Spleen (tissue), 11 donors: ENCODE measurements at regions not wholly inside any gene's neighbourhood (a gene's known extent, or its start where the extent isn't known, plus 50 kb on each side); places are given as distances from the start of the nearest gene placed in this dataset.

Experiments
- DNase-seq: peaks from one replicate; pipeline ENCODE4 v3.0.0-alpha.2; 2020
- H3K27ac ChIP-seq, 8 donors: fragments of 200-600 bp; sonication (generic) in 7 of 8; 1 replicate in 4 of 8; 2 replicates in 4 of 8; pipeline versions ENCODE4 v1.5.0 to v1.8.0; 2016 to 2021; ENCODE audit warnings: inconsistent platforms in 4 of 8, mild to moderate bottlenecking in 4 of 8, moderate library complexity in 1 of 8
- H3K27me3 ChIP-seq, 7 donors: fragments of 200-600 bp; sonication (generic) in 6 of 7; replicated peaks in 1 of 7; 1 replicate in 4 of 7; 2 replicates in 3 of 7; pipeline versions ENCODE4 v1.5.0 to v1.8.0; 2016 to 2021; ENCODE audit warnings: inconsistent platforms in 3 of 7, mild to moderate bottlenecking in 1 of 7
- H3K36me3 ChIP-seq, 6 donors: fragments of 200-600 bp; sonication (generic) in 5 of 6; 1 replicate in 4 of 6; 2 replicates in 2 of 6; pipeline versions ENCODE4 v1.5.0 to v1.8.0; 2016 to 2021; ENCODE audit warnings: inconsistent platforms in 2 of 6
- H3K4me1 ChIP-seq, 6 donors: fragments of 200-600 bp; sonication (generic) in 5 of 6; 1 replicate in 3 of 6; 2 replicates in 3 of 6; pipeline versions ENCODE4 v1.5.0 to v1.8.0; 2016 to 2021; ENCODE audit warnings: inconsistent platforms in 3 of 6
- H3K4me3 ChIP-seq, 8 donors: fragments of 200-600 bp; sonication (generic) in 7 of 8; 1 replicate in 4 of 8; 2 replicates in 4 of 8; pipeline versions ENCODE4 v1.5.0 to v1.8.0; 2016 to 2021; ENCODE audit warnings: inconsistent platforms in 4 of 8, mild to moderate bottlenecking in 4 of 8, moderate library complexity in 2 of 8
- H3K9me3 ChIP-seq, 8 donors: fragments of 200-600 bp; sonication (generic) in 7 of 8; 1 replicate in 4 of 8; 2 replicates in 4 of 8; pipeline versions ENCODE4 v1.5.0 to v1.8.0; 2016 to 2021; ENCODE audit warnings: inconsistent platforms in 4 of 8
- CTCF ChIP-seq, 11 experiments: fragments of 200-600 bp in 7 of 11; fragments of 450-650 bp in 4 of 11; sonication (generic) in 4 of 11; IDR thresholded peaks in 8 of 11; conservative IDR thresholded peaks in 3 of 11; 1 replicate in 7 of 11; 2 replicates in 4 of 11; pipeline versions ENCODE4 v1.4.0 to v1.8.0; 2016 to 2021; ENCODE audit warnings: antibody characterized with exemption in 11 of 11, inconsistent platforms in 4 of 11, mild to moderate bottlenecking in 1 of 11
- POLR2A ChIP-seq, 3 donors: fragments of 450-650 bp; IDR thresholded peaks; one replicate each; pipeline ENCODE4 v1.5.1; 2017; ENCODE audit warnings: antibody characterized with exemption in 3 of 3, mild to moderate bottlenecking in 1 of 3
- POLR2AphosphoS5 ChIP-seq, 3 donors: sonication (generic); formaldehyde crosslinking; IDR thresholded peaks; one replicate each; pipeline ENCODE4 v1.5.1; 2017; ENCODE audit warnings: antibody characterized with exemption in 3 of 3
- WGBS, 5 donors: extraction: QIAGEN DNeasy Blood & Tissue Kit in 3 of 5; methylation state at CpG; one replicate each; pipeline versions ENCODE4 v1.1.5 to v1.1.7; 2013 to 2018; 5-methylcytosine and 5-hydroxymethylcytosine counted together
- intact Hi-C: fragments of 100-400 bp; cut with DNase I; formaldehyde crosslinking; loops from one replicate; pipeline ENCODE4 v1.15.0; 2023; ENCODE audit warnings: low total_unique reads
- donor health status: healthy with polysubstance abuse.
- donor health status: DM: no; HTN: no; CAD: no; lungs with moderate emphysema.
- donor health status: DM: no; HTN: no; CAD: no.
- donor health status: Bipolar disorder and iron deficiency.
- donor health status: healthy.
- donor health status: DM: no; HTN: no; CAD: no.
- donor health status: DM: yes; HTN: yes; CAD: no.

- H3K36me3 ChIP-seq, result no peaks in the 10 kb centered on the region
- H3K9me3 ChIP-seq, result no peaks in the 10 kb centered on the region
- TF ChIP-seq CTCF (IDR thresholded peaks at IDR 0.05 in 8 of 11, conservative IDR thresholded peaks at IDR 0.05 in 3 of 11) (no peak), POLR2A (IDR thresholded peaks at IDR 0.05) (no peak), POLR2AphosphoS5 (IDR thresholded peaks at IDR 0.05) (no peak)
- no peak overlapping the region for H3K4me3 ChIP-seq
- H3K27me3 ChIP-seq, result no peaks in the 10 kb centered on the region
- intact Hi-C loops, result no loop called here
- DNase-seq, result no peak
- H3K27ac ChIP-seq, result no peak overlapping the region
- H3K4me1 ChIP-seq, result no peaks in the 10 kb centered on the region
- 55 to 70% (median 59%) methylated on average over 5 of the region's 5 CpGs for WGBS, 5 donors
Observed at GRCh38 chr6:155684416-155685196, 229.0 kb upstream of the NOX3 start.

DNA sequence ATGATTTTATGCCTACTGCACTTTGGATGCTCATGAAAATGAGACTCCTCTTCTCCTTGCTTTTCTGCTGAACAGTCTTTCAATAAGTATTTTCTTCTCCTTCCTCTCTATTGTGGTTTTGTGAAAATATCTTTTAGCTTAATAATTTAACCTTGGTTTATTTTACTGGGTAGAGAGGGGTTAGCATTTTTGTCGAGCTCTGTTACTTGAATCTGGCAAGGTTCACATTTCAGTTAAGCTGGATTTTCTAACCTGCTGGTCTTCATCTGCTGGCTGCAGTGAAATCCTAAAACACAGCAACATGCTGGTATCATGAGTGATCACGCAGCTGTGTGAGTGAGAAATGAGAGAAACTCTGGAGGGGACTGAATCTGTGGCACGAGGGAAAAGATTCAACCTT, 222.7 kb upstream of the NOX3 start:
- TF ChIP-seq CTCF (IDR thresholded peaks at IDR 0.05 in 8 of 11, conservative IDR thresholded peaks at IDR 0.05 in 3 of 11), result no peak
- TF ChIP-seq POLR2AphosphoS5 (IDR thresholded peaks at IDR 0.05), result no peak
- TF ChIP-seq POLR2A (IDR thresholded peaks at IDR 0.05), result no peak
- 68 to 89% (median 79%) methylated on average over 3 of the region's 3 CpGs for WGBS, 5 donors
- Histone ChIP-seq H3K36me3 (no peaks in the 10 kb centered on the region), H3K9me3 (no peaks in the 10 kb centered on the region), H3K27me3 (no peaks in the 10 kb centered on the region), H3K27ac (no peak overlapping the region), H3K4me3 (no peak overlapping the region), H3K4me1 (no peaks in the 10 kb centered on the region)
- intact Hi-C loops, result no loop called here
- no peak for DNase-seq

DNA sequence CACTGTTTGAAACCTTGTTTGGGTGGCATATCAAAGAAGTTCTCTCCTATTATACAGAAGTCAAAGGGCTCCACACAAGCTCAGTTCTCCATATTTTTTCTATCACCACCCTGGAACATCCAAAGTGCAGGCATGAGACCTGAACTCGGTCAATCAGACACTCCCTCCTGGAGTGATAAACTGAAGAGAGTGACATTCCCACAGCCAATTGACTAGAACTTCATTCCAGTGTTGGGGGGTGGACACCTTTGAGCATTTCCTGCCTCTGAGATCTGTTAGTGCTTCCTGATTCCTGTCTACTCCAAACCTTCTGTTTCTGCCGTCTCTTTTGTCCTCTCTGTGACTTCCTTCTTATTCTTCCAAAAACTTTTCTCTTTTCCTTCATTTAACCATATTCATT, 220.7 kb upstream of the NOX3 start:
- WGBS, 5 donors, result 50 to 68% (median 54%) methylated on average over 2 of the region's 2 CpGs
- intact Hi-C loops, result no loop called here
- no peaks in the 10 kb centered on the region for H3K4me1 ChIP-seq
- no peak overlapping the region for H3K27ac ChIP-seq
- TF ChIP-seq POLR2A (IDR thresholded peaks at IDR 0.05), result no peak
- no peaks in the 10 kb centered on the region for H3K36me3 ChIP-seq
- no peak for DNase-seq
- no peaks in the 10 kb centered on the region for H3K27me3 ChIP-seq
- H3K9me3 ChIP-seq, result no peaks in the 10 kb centered on the region
- H3K4me3 ChIP-seq, result no peak overlapping the region

DNA sequence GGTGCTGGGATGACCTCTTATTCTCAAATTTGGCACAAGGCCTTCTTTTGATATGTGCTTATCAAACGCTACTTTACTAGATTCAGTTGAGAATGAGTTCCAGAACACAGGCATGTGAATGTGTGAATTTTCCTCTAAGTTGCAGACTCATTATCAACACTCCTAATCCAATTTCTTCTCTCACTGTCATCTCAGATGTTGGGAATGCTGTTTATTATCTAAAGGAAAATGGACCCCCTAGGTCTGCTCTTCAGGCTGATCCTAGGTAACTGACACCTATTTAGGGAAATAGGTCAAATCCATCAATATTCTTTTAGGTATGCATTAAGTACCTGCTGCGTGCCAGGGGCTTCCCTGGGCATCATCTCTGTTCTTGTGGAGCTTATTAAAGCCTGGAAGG, 215.0 kb upstream of the NOX3 start:
- H3K36me3 ChIP-seq, result no peaks in the 10 kb centered on the region
- H3K4me1 ChIP-seq, result no peaks in the 10 kb centered on the region
- intact Hi-C loops, result no loop called here
- H3K27ac ChIP-seq, result no peak overlapping the region
- no peak overlapping the region for H3K4me3 ChIP-seq
- H3K27me3 ChIP-seq, result no peaks in the 10 kb centered on the region
- TF ChIP-seq POLR2AphosphoS5 (IDR thresholded peaks at IDR 0.05), result no peak
- no peak for TF ChIP-seq CTCF (IDR thresholded peaks at IDR 0.05 in 8 of 11, conservative IDR thresholded peaks at IDR 0.05 in 3 of 11)
- no peak for TF ChIP-seq POLR2A (IDR thresholded peaks at IDR 0.05)
- no peak for DNase-seq
- WGBS, 5 donors, result 81 to 88% (median 83%) methylated on average over 2 of the region's 2 CpGs
- H3K9me3 ChIP-seq, result no peaks in the 10 kb centered on the region
